GM06990 (cell line): ENCODE measurements at regions not wholly inside any gene's neighbourhood (a gene's known extent, or its start where the extent isn't known, plus 50 kb on each side); places are given as distances from the start of the nearest gene placed in this dataset.
"Not testable (repeated sequence)": the region's sequence is repeated elsewhere in the genome, so short reads cannot be mapped to it uniquely, and the experiment has no call there.

Experiments
- DNase-seq: peaks from one replicate; pipeline ENCODE4 v3.0.0-alpha.2; 2011; ENCODE audit not compliant: insufficient read length; ENCODE audit errors: extremely low read depth
- H3K27me3 ChIP-seq: replicated peaks from 2 replicates; pipeline ENCODE4 v1.6.0; 2011; ENCODE audit warnings: low read length; ENCODE audit not compliant: control insufficient read depth, insufficient read depth
- H3K36me3 ChIP-seq: 2 replicates; pipeline ENCODE4 v1.5.1; 2011; ENCODE audit warnings: low read length; ENCODE audit not compliant: control insufficient read depth, insufficient read depth
- H3K4me3 ChIP-seq: replicated peaks from 2 replicates; pipeline ENCODE4 v1.5.1; 2011; ENCODE audit warnings: low read depth, mild to moderate bottlenecking, control low read depth, low read length
- CTCF ChIP-seq: IDR thresholded peaks from 2 replicates; pipeline ENCODE4 v1.5.1; 2011; ENCODE audit warnings: low read length, control low read depth, mild to moderate bottlenecking, inconsistent platforms; ENCODE audit not compliant: insufficient read depth, poor library complexity, severe bottlenecking

DNA sequence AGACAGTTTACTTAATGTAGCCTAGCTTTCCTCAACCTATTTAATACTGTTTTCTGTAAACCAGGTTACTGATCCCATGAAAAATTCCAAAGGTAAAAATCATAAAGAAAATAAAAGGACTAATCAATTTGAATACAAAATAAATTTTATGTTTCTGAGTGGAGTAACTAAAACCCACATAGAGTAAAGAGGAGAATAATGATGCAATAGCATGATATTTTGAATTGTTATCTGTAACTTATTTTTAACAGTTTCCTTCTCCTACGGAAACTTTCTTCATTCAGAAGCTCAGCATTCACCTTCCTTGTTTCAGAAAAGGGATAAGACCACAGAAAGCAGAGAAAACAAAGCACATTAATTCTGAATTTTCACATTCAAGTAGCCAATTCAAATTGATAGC, 320.6 kb upstream of the NUDT12 start:
- H3K4me3 ChIP-seq = no peak overlapping the region
- no peaks in the 10 kb centered on the region for H3K36me3 ChIP-seq
- no peaks in the 10 kb centered on the region for H3K27me3 ChIP-seq
- no peak for DNase-seq
- TF ChIP-seq CTCF = no peak

- TF ChIP-seq CTCF = no peak
- H3K36me3 ChIP-seq = no peaks in the 10 kb centered on the region
- no peaks in the 10 kb centered on the region for H3K27me3 ChIP-seq
- no peak for DNase-seq
- no peak overlapping the region for H3K4me3 ChIP-seq
These were observed 319.0 kb upstream of the NUDT12 start for GRCh38 chr5:103881560-103881959.

GRCh38 chr5:103867857-103868598, 305.4 kb upstream of the NUDT12 start:
- Histone ChIP-seq H3K4me3 (no peak overlapping the region), H3K27me3 (no peaks in the 10 kb centered on the region)

GRCh38 chr5:103866169-103866568, 303.6 kb upstream of the NUDT12 start:
- no peaks in the 10 kb centered on the region for H3K36me3 ChIP-seq
- no peak overlapping the region for H3K4me3 ChIP-seq
- DNase-seq = no peak
- H3K27me3 ChIP-seq = no peaks in the 10 kb centered on the region
- TF ChIP-seq CTCF = no peak

More at GRCh38 chr5:103867857-103868598, 305.4 kb upstream of the NUDT12 start:
- TF ChIP-seq CTCF = no peak
- DNase-seq = no peak
- no peaks in the 10 kb centered on the region for H3K36me3 ChIP-seq

DNA sequence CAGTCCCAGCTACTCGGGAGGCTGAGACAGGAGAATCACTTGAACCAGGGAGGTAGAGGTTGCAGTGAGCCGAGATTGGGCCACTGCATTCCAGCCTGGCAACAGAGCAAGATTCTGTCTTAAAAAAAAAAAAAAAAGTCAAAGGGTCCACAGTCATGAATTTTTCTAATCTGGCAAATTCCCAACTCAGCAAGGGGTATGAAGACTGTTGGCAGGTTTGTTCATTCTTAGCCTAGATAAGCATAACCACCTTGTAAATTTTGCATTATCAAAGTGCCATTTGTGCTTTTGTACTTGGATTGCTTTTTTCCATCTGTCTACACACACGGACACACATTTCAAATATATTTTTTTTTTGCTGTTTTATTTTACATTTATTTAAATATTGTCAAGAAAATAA, 299.8 kb upstream of the NUDT12 start:
- H3K4me3 ChIP-seq = no peak overlapping the region
- DNase-seq = no peak
- no peaks in the 10 kb centered on the region for H3K27me3 ChIP-seq
- H3K36me3 ChIP-seq = no peaks in the 10 kb centered on the region
- no peak for TF ChIP-seq CTCF

DNA sequence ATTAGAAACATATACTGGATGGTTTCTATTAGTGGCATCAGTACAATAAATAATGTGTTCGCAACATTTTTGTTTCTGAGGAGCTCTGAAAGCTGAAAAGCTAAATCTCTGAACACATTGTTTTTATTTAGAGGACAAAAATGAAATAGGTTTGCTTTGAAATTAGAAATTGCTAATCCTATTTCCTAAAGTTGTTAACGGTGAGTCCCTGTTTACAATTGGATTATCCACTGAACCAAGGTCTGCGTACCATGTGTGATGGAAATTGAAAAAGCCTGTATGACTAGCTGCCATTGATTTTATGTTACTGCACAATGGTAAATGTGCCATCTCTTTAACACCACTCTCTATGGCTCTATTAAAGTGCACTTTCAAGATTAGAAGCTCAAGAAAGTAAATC, 297.7 kb upstream of the NUDT12 start:
- no peak overlapping the region for H3K4me3 ChIP-seq
- H3K36me3 ChIP-seq = no peaks in the 10 kb centered on the region
- no peak for DNase-seq
- no peaks in the 10 kb centered on the region for H3K27me3 ChIP-seq
- TF ChIP-seq CTCF = no peak

- not testable (repeated sequence) for H3K27me3 ChIP-seq, H3K36me3 ChIP-seq, H3K4me3 ChIP-seq, DNase-seq
These were observed 295.8 kb upstream of the NUDT12 start for GRCh38 chr5:103858367-103858766.
